ENCODE measurements at regions not wholly inside any gene's neighbourhood (a gene's known extent, or its start where the extent isn't known, plus 50 kb on each side); places are given as distances from the start of the nearest gene placed in this dataset.

DNA sequence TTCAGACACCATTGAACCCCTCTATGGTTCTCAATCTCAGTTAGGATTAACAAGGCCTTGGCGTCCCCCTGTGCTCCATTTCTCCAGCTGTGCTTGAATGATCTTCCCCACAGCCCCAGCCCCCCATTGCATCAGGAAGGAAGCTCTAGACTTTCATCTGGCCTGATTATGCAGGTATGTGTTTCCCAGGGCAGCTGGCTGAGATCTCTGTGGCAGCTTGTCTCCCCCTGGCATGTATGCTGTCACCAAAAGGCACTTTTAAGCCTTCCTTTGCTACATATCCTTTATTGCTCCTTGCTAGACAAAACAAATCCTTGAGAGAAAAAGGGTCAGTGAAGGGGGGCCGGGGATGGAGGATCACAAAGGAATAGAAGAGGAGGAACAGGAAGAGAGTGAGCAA, 1056.0 kb upstream of the SLIT2 start:
- no peak overlapping the region for H3K27ac ChIP-seq (ENCODE audit: low read depth in 1 of 2, low read length in 2 of 2)
- H3K27me3 ChIP-seq (ENCODE audit: control insufficient read depth in 2 of 2, insufficient read depth in 2 of 2, low read length in 2 of 2), result no peaks in the 10 kb centered on the region
- H3K9me3 ChIP-seq (replicated peaks in 1 of 2; ENCODE audit: control insufficient read depth in 1 of 2, insufficient read depth in 1 of 2, low read length in 2 of 2), result no peaks in the 10 kb centered on the region
- no peaks in the 10 kb centered on the region for H3K79me2 ChIP-seq (ENCODE audit: insufficient read depth, low read length)
- H3K4me1 Mint-ChIP-seq, result no peaks in the 10 kb centered on the region
- DNase-seq, result no peak
- no peaks in the 10 kb centered on the region for H3K36me3 ChIP-seq (replicated peaks in 1 of 2; ENCODE audit: control insufficient read depth in 1 of 2, insufficient read depth in 2 of 2, low read length in 2 of 2)
- no peak overlapping the region for H3K4me3 ChIP-seq (replicated peaks in 1 of 3; ENCODE audit: low read depth in 2 of 3, low read length in 3 of 3)
- peaks cover 0 to 10% (median 3%) of the 10 kb centered on the region in 7 donors for H3K9me3 Mint-ChIP-seq
- no peak overlapping the region for H3K4me3 Mint-ChIP-seq
- no peaks in the 10 kb centered on the region for H3K36me3 Mint-ChIP-seq
- no peaks in the 10 kb centered on the region for H4K20me1 ChIP-seq (ENCODE audit: insufficient read depth, low read length)
- no peak overlapping the region for H2AFZ ChIP-seq (ENCODE audit: insufficient read depth, low read depth, low read length, poor library complexity, severe bottlenecking)
- peaks cover 0 to 3% (median 0%) of the 10 kb centered on the region in 3 donors for H3K27me3 Mint-ChIP-seq (ENCODE audit: low read depth in 3 of 3)
- TF ChIP-seq, protein P1, sequence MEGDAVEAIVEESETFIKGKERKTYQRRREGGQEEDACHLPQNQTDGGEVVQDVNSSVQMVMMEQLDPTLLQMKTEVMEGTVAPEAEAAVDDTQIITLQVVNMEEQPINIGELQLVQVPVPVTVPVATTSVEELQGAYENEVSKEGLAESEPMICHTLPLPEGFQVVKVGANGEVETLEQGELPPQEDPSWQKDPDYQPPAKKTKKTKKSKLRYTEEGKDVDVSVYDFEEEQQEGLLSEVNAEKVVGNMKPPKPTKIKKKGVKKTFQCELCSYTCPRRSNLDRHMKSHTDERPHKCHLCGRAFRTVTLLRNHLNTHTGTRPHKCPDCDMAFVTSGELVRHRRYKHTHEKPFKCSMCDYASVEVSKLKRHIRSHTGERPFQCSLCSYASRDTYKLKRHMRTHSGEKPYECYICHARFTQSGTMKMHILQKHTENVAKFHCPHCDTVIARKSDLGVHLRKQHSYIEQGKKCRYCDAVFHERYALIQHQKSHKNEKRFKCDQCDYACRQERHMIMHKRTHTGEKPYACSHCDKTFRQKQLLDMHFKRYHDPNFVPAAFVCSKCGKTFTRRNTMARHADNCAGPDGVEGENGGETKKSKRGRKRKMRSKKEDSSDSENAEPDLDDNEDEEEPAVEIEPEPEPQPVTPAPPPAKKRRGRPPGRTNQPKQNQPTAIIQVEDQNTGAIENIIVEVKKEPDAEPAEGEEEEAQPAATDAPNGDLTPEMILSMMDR (IDR thresholded peaks at IDR 0.05), result no peak
- 80% methylated on average over 1 of the region's 2 CpGs for WGBS (ENCODE audit: insufficient coverage)
- H3K4me2 ChIP-seq (replicated peaks; ENCODE audit: extremely low read depth, low read length, poor library complexity, severe bottlenecking), result no peak overlapping the region
- intact Hi-C loops (cut with micrococcal nuclease), result no loop called here
- no peak overlapping the region for H3K9ac ChIP-seq (ENCODE audit: insufficient read depth, low read length, poor library complexity, severe bottlenecking)
- no peaks in the 10 kb centered on the region for H3K4me1 ChIP-seq (ENCODE audit: control insufficient read depth in 1 of 2, insufficient read depth in 2 of 2, low read length in 2 of 2)
- H3K27ac Mint-ChIP-seq, result no peak overlapping the region

DNA sequence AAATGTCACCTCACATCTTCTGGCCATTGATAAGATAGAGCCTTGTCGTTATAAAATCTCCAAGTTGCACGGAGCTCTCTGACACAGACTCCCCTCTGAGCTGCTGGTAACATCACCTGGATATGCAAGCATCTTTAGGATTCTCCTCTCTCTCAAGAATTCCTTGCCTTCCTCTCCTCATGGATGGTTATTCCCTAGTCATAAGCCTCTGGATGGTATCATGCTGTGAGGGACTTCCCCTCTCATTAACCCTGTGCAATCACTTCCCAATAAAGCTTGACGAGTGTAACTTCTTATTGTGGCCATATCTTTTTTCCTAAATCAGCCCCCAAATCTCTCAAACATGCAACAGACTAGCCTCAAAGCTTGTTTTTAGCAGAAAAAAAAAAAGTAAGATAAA, 1057.0 kb upstream of the SLIT2 start:
- no peaks in the 10 kb centered on the region for H3K9me3 ChIP-seq (replicated peaks in 1 of 2; ENCODE audit: control insufficient read depth in 1 of 2, insufficient read depth in 1 of 2, low read length in 2 of 2)
- Mint-ChIP-seq H3K27me3 (ENCODE audit: low read depth in 3 of 3) (peaks cover 0 to 3% (median 0%) of the 10 kb centered on the region in 3 donors), H3K9me3 (peaks cover 0 to 10% (median 3%) of the 10 kb centered on the region in 7 donors), H3K4me3 (no peak overlapping the region), H3K4me1 (no peaks in the 10 kb centered on the region), H3K27ac (no peak overlapping the region), H3K36me3 (no peaks in the 10 kb centered on the region)
- H3K27ac ChIP-seq (ENCODE audit: low read depth in 1 of 2, low read length in 2 of 2), result no peak overlapping the region
- no peaks in the 10 kb centered on the region for H3K4me1 ChIP-seq (ENCODE audit: control insufficient read depth in 1 of 2, insufficient read depth in 2 of 2, low read length in 2 of 2)
- H3K9ac ChIP-seq (ENCODE audit: insufficient read depth, low read length, poor library complexity, severe bottlenecking), result no peak overlapping the region
- H3K79me2 ChIP-seq (ENCODE audit: insufficient read depth, low read length), result no peaks in the 10 kb centered on the region
- no peak overlapping the region for H3K4me2 ChIP-seq (replicated peaks; ENCODE audit: extremely low read depth, low read length, poor library complexity, severe bottlenecking)
- H3K36me3 ChIP-seq (replicated peaks in 1 of 2; ENCODE audit: control insufficient read depth in 1 of 2, insufficient read depth in 2 of 2, low read length in 2 of 2), result no peaks in the 10 kb centered on the region
- intact Hi-C loops (cut with micrococcal nuclease), result no loop called here
- WGBS (ENCODE audit: insufficient coverage), result 90% methylated on average over 2 of the region's 3 CpGs
- no peak overlapping the region for H3K4me3 ChIP-seq (replicated peaks in 1 of 3; ENCODE audit: low read depth in 2 of 3, low read length in 3 of 3)
- no peaks in the 10 kb centered on the region for H3K27me3 ChIP-seq (ENCODE audit: control insufficient read depth in 2 of 2, insufficient read depth in 2 of 2, low read length in 2 of 2)
- H2AFZ ChIP-seq (ENCODE audit: insufficient read depth, low read depth, low read length, poor library complexity, severe bottlenecking), result no peak overlapping the region
- TF ChIP-seq, protein P1 (IDR thresholded peaks at IDR 0.05), result no peak
- no peak for DNase-seq
- no peaks in the 10 kb centered on the region for H4K20me1 ChIP-seq (ENCODE audit: insufficient read depth, low read length)
